Upper lobe of right lung (tissue), 1 donor: ENCODE measurements at regions not wholly inside any gene's neighbourhood (a gene's known extent, or its start where the extent isn't known, plus 50 kb on each side); places are given as distances from the start of the nearest gene placed in this dataset.

ENCODE experiments used
- ATAC-seq: fragments of 200-7000 bp; cut with Tn5 transposase; one replicate; pipeline ENCODE4 v1.9.1; 2020; ENCODE audit warnings: mild to moderate bottlenecking, moderate library complexity
- DNase-seq: peaks from one replicate; pipeline ENCODE4 v3.0.0-alpha.2; 2020
- H3K27ac ChIP-seq: fragments of 200-600 bp; one replicate; pipeline ENCODE4 v1.8.0; 2022
- H3K27me3 ChIP-seq: fragments of 200-600 bp; one replicate; pipeline ENCODE4 v1.8.0; 2022; ENCODE audit warnings: mild to moderate bottlenecking
- H3K36me3 ChIP-seq: fragments of 200-600 bp; one replicate; pipeline ENCODE4 v1.8.0; 2022
- H3K4me1 ChIP-seq: fragments of 200-600 bp; one replicate; pipeline ENCODE4 v1.8.0; 2022
- H3K4me3 ChIP-seq: fragments of 200-600 bp; one replicate; pipeline ENCODE4 v1.8.0; 2022; ENCODE audit warnings: mild to moderate bottlenecking
- H3K9me3 ChIP-seq: fragments of 200-600 bp; one replicate; pipeline ENCODE4 v1.8.0; 2022
- CTCF ChIP-seq: fragments of 200-600 bp; IDR thresholded peaks from one replicate; pipeline ENCODE4 v1.8.0; 2022; ENCODE audit warnings: antibody characterized with exemption
- intact Hi-C: fragments of 100-400 bp; cut with DNase I; formaldehyde crosslinking; loops from one replicate; pipeline ENCODE4 v1.11.0; 2022
- donor health status: DM: no; HTN: yes; CAD: no; lungs with severe emphysema.

GRCh38 chr3:117666812-117667211, 957.2 kb downstream of the TUSC7 start:
- intact Hi-C loops, result no loop called here

GRCh38 chr3:117669774-117670173, 960.2 kb downstream of the TUSC7 start:
- no peak overlapping the region for H3K27ac ChIP-seq
- no peaks in the 10 kb centered on the region for H3K36me3 ChIP-seq
- no peak overlapping the region for H3K4me3 ChIP-seq
- ATAC-seq (no peak), DNase-seq (no peak)
- no peaks in the 10 kb centered on the region for H3K27me3 ChIP-seq
- no peaks in the 10 kb centered on the region for H3K4me1 ChIP-seq
- intact Hi-C loops, result no loop called here
- no peaks in the 10 kb centered on the region for H3K9me3 ChIP-seq
- TF ChIP-seq CTCF, result no peak

More at GRCh38 chr3:117666812-117667211, 957.2 kb downstream of the TUSC7 start:
- H3K4me3 ChIP-seq, result no peak overlapping the region
- no peak for TF ChIP-seq CTCF
- ATAC-seq (no peak), DNase-seq (no peak)
- H3K4me1 ChIP-seq, result no peaks in the 10 kb centered on the region
- H3K9me3 ChIP-seq, result no peaks in the 10 kb centered on the region
- H3K36me3 ChIP-seq, result no peaks in the 10 kb centered on the region
- no peak overlapping the region for H3K27ac ChIP-seq
- no peaks in the 10 kb centered on the region for H3K27me3 ChIP-seq

- Histone ChIP-seq H3K4me1 (no peaks in the 10 kb centered on the region), H3K9me3 (no peaks in the 10 kb centered on the region), H3K27me3 (no peaks in the 10 kb centered on the region), H3K36me3 (no peaks in the 10 kb centered on the region), H3K27ac (no peak overlapping the region), H3K4me3 (no peak overlapping the region)
- TF ChIP-seq CTCF, result no peak
- ATAC-seq, result peak; percentile 60
- intact Hi-C loops, result no loop called here
- no peak for DNase-seq
These were observed 962.2 kb downstream of the TUSC7 start for GRCh38 chr3:117671722-117672318.

GRCh38 chr3:117674321-117674720, 964.7 kb downstream of the TUSC7 start:
- no peaks in the 10 kb centered on the region for H3K4me1 ChIP-seq
- no peaks in the 10 kb centered on the region for H3K9me3 ChIP-seq
- H3K27me3 ChIP-seq, result no peaks in the 10 kb centered on the region
- TF ChIP-seq CTCF, result no peak
- intact Hi-C loops, result no loop called here
- no peak for ATAC-seq
- H3K4me3 ChIP-seq, result no peak overlapping the region
- no peak for DNase-seq
- no peak overlapping the region for H3K27ac ChIP-seq
- H3K36me3 ChIP-seq, result no peaks in the 10 kb centered on the region

- no peak for DNase-seq
- Histone ChIP-seq H3K4me1 (no peaks in the 10 kb centered on the region), H3K27ac (no peak overlapping the region), H3K36me3 (no peaks in the 10 kb centered on the region), H3K4me3 (no peak overlapping the region), H3K9me3 (no peaks in the 10 kb centered on the region), H3K27me3 (no peaks in the 10 kb centered on the region)
- TF ChIP-seq CTCF, result no peak
- ATAC-seq, result no peak
- intact Hi-C loops, result no loop called here
These were observed 972.0 kb downstream of the TUSC7 start for GRCh38 chr3:117681619-117682018.

GRCh38 chr3:117687096-117687495, 977.5 kb downstream of the TUSC7 start:
- DNase-seq (no peak), ATAC-seq (no peak)
- no peaks in the 10 kb centered on the region for H3K9me3 ChIP-seq
- no peaks in the 10 kb centered on the region for H3K27me3 ChIP-seq
- no peaks in the 10 kb centered on the region for H3K36me3 ChIP-seq
- intact Hi-C loops, result no loop called here
- no peak overlapping the region for H3K4me3 ChIP-seq
- no peaks in the 10 kb centered on the region for H3K4me1 ChIP-seq
- no peak overlapping the region for H3K27ac ChIP-seq
- TF ChIP-seq CTCF, result no peak
